ENCODE measurements at regions not wholly inside any gene's neighbourhood (a gene's known extent, or its start where the extent isn't known, plus 50 kb on each side); places are given as distances from the start of the nearest gene placed in this dataset. TPM values are rescaled to one million over a fixed set of nuclear protein-coding genes. Genes with fewer than 3 reads are reported as not detected.

Small RNA genes lying in the stretch of these regions (small RNA-seq; reads per million reads assigned to genes)
- gene AC103855.4 = not detected
